Fibroblast of the aortic adventitia (primary cell): ENCODE measurements at regions not wholly inside any gene's neighbourhood (a gene's known extent, or its start where the extent isn't known, plus 50 kb on each side); places are given as distances from the start of the nearest gene placed in this dataset.
A peak's percentile ranks its signal among the peaks of the same experiment; 100 is the strongest.

Experiments used
- DNase-seq: peaks from one replicate; pipeline ENCODE4 v3.0.0-alpha.2; 2010; ENCODE audit warnings: low read depth
- H3K4me3 ChIP-seq: 2 replicates; pipeline ENCODE4 v1.5.1; 2011; ENCODE audit warnings: low read depth, mild to moderate bottlenecking, control low read depth, low read length, moderate library complexity
- TF ChIP-seq, protein P1 (sequence below): IDR thresholded peaks from 2 replicates; pipeline ENCODE4 v1.5.1; 2011; ENCODE audit warnings: mild to moderate bottlenecking, low read length, control low read depth, inconsistent platforms; ENCODE audit not compliant: insufficient read depth

DNA sequence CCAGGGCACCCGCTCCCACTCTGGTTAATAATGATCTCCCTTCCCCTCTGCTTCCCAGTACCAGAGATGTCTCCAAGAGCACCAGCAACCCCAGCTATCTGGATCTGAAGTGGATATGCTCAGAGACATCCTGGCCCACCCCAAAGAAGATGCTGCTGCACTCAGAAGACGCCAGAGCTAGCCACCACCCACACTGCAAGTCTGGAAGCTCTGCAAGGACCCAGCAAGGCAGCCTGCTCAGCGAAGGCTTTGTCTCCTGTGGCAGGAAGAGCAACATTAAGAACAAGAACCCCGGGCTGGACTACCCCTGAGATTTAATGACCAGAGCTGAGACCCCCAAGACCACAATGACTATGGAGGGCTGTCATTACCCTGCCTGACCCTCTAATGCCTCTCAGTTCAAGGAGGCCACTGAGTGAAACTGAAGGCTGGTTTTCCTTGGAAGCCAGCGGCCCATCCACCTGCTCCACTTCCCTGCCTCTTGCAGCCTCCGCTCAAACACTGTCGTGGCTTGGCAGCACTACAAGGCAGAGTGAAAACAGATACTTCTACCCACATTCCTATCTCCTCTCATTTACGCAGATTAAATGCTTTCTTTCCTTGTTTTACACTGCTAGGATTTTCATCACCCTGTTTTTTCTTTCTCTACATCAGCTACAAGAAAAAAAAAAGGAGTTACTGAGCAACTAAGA lies 202.2 kb downstream of the SNX10 start:
- no peak for DNase-seq
- no peak overlapping the region for H3K4me3 ChIP-seq
- TF ChIP-seq, protein P1, sequence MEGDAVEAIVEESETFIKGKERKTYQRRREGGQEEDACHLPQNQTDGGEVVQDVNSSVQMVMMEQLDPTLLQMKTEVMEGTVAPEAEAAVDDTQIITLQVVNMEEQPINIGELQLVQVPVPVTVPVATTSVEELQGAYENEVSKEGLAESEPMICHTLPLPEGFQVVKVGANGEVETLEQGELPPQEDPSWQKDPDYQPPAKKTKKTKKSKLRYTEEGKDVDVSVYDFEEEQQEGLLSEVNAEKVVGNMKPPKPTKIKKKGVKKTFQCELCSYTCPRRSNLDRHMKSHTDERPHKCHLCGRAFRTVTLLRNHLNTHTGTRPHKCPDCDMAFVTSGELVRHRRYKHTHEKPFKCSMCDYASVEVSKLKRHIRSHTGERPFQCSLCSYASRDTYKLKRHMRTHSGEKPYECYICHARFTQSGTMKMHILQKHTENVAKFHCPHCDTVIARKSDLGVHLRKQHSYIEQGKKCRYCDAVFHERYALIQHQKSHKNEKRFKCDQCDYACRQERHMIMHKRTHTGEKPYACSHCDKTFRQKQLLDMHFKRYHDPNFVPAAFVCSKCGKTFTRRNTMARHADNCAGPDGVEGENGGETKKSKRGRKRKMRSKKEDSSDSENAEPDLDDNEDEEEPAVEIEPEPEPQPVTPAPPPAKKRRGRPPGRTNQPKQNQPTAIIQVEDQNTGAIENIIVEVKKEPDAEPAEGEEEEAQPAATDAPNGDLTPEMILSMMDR: no peak

DNA sequence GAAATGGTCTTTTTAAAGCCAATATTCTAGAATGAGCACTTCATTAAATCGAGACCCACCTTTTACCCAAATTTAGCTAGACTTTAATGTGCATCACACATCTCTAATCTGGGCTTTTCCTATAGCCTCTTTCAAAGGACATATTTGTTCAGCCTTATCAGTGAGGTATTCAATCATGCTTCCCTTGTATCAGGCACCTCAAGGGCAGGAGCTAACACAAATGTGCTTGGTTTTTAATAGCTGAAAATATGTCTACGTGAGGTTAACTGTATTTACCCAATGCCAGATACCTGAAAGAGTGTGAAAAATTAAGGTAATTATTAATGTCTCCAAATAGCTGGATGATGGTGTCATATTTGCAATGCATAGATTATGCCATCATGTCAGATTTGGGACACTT lies 203.9 kb downstream of the SNX10 start:
- TF ChIP-seq, protein P1: no peak
- no peak for DNase-seq
- H3K4me3 ChIP-seq: no peak overlapping the region

DNA sequence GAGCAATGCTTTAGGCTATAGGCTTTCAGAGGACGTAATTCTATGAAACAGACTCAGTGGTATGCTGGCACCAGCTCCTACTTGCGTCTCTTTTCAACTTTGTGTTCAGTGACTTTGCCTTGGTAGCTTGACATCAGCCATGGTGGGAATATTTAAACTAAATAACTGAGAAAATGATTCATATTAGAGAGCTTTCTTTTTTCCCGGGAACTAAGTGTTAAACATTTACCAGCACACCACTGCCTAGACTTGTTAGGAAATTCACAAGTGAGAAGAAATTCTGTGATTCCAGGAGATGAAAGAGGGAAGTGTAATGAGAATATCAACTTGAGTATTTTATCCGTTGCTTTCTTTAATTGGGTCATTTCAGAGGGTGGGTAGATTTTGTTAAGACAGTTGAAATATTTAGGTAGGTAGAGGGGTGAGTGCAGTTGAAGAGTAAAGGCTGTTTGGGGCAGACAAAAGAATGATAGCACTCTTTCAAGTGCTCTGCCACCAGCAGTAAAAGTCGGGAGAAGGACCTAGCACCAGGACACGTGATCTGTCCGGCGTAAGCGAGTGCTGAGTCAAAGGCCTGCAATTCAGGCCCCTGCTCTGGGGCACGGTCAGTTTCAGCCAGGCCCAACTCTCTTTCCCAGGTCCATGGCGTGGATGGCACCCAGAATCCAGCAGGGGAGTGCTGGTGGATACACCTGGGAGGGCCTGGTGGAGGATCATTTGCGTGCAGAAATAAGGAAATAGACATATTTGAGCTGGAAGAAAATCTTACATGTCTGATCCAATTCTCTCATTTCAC lies 206.3 kb downstream of the SNX10 start:
- H3K4me3 ChIP-seq: no peak overlapping the region
- TF ChIP-seq, protein P1: no peak
- no peak for DNase-seq

DNA sequence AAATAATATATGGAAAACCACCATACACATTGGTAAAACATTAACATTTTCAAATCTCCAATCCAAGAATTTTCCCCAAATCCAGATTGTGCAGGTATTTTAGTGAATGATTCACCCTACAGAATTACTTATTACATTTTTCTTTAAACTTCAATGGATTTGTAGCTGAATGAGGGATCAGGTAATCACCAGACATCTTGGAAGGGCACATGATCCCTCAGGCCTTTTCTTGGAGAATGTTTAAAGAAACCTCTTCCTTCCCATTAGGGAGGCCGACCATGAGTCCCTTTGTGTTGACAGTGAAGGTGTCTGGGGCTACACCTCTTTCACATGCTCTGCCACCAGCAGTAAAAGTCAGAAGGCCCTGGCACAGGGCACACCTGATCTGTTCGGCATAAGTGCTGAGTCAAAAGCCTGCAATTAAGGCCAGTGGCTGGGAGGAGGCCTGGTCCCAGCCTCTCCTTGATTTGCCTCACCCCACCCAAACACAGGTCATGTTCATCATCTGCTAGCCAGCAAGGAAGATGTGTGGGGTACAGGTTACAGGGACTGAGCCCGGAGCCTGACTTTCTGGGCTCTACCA lies 207.7 kb downstream of the SNX10 start:
- TF ChIP-seq, protein P1: no peak
- no peak for DNase-seq
- H3K4me3 ChIP-seq: no peak overlapping the region

DNA sequence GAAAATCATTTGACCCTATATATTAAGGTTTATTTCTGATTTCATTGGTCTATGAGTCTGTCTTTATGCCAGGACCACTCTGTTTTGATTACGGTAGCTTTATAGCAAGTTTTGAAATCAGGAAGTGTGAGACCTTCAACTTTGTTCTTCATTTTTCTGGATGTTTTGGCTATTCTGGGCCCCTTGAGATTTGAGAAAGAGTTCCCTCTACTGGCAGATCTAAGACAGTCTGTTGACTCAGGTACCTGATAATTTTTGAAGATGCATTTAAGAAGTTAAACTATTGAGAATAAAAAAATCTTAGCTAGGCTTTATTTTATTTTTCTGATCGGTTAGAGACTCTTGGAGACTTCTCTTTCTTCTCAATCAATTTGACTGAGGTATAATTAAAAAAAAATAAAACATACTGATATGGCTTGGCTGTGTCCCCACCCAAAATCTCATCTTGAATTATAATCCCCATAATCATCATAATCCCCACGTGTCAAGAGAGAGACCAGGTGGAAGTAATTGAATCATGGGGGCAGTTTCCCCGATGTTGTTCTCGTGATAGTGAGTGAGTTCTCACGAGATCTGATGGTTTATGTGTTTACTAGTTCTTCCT lies 209.2 kb downstream of the SNX10 start:
- peak; percentile 17 for DNase-seq
- TF ChIP-seq, protein P1: peak; percentile 38
- H3K4me3 ChIP-seq: no peak overlapping the region

DNA sequence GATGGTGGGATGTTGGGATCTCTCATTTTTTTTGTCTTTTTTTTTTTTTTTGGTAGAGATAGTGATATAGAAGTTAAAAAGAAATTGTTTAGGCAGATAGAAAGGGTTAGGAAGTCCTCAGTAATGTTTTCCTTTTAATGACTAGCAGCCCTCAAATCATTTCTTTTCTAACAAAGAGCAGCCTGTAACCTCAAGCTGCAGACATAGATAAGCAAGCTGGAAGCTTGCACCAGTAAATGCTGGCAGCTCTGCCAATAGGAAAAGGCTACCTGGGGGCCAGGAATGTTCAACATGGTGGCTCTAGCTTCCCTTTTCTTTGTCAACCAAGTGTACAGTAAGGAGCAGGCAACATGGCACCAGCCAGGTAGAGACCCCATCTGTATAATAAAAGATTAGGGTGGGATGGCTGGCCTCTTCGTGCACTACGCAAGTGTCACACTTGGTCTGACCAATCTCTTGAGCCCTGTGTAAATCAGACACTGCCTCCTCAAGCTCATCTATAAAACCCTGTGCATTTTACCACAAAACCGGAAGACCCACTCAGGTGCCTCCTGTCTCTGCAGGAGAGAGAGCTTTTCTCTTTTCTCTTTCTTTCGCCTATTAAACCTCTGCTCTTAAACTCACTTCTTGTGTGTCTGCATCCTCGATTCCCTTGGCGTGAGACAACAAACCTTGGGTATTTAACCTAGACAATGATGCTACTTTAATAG lies 212.9 kb downstream of the SNX10 start:
- no peak overlapping the region for H3K4me3 ChIP-seq
- DNase-seq: no peak
- TF ChIP-seq, protein P1: no peak
